ENCODE measurements at regions not wholly inside any gene's neighbourhood (a gene's known extent, or its start where the extent isn't known, plus 50 kb on each side); places are given as distances from the start of the nearest gene placed in this dataset.
A peak's percentile ranks its signal among the peaks of the same experiment; 100 is the strongest.

- Histone ChIP-seq H3K9me3 (no peaks in the 10 kb centered on the region), H3K36me3 (no peaks in the 10 kb centered on the region), H3K27me3 (replicated peaks; ENCODE audit: insufficient read depth) (no peaks in the 10 kb centered on the region), H3K4me3 (no peak overlapping the region), H3K4me1 (ENCODE audit: control insufficient read depth in 1 of 2, low read depth in 2 of 2) (peaks cover 4 to 5% of the 10 kb centered on the region in 2 donors), H3K27ac (no peak overlapping the region)
- TF ChIP-seq, protein P1, sequence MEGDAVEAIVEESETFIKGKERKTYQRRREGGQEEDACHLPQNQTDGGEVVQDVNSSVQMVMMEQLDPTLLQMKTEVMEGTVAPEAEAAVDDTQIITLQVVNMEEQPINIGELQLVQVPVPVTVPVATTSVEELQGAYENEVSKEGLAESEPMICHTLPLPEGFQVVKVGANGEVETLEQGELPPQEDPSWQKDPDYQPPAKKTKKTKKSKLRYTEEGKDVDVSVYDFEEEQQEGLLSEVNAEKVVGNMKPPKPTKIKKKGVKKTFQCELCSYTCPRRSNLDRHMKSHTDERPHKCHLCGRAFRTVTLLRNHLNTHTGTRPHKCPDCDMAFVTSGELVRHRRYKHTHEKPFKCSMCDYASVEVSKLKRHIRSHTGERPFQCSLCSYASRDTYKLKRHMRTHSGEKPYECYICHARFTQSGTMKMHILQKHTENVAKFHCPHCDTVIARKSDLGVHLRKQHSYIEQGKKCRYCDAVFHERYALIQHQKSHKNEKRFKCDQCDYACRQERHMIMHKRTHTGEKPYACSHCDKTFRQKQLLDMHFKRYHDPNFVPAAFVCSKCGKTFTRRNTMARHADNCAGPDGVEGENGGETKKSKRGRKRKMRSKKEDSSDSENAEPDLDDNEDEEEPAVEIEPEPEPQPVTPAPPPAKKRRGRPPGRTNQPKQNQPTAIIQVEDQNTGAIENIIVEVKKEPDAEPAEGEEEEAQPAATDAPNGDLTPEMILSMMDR (IDR thresholded peaks at IDR 0.05): no peak
- DNase-seq (ENCODE audit: low spot score) (no peak), ATAC-seq (ENCODE audit: insufficient number of reproducible peaks, low FRiP score, low read depth) (no peak)
These were observed 143.3 kb downstream of the SEC61B start for GRCh38 chr9:99365233-99365980.

- Histone ChIP-seq H3K4me3 (no peak overlapping the region), H3K27me3 (replicated peaks; ENCODE audit: insufficient read depth) (no peaks in the 10 kb centered on the region), H3K36me3 (no peaks in the 10 kb centered on the region), H3K27ac (no peak overlapping the region), H3K4me1 (ENCODE audit: control insufficient read depth in 1 of 2, low read depth in 2 of 2) (peaks cover 4 to 5% of the 10 kb centered on the region in 2 donors), H3K9me3 (no peaks in the 10 kb centered on the region)
- TF ChIP-seq, protein P1 (IDR thresholded peaks at IDR 0.05): no peak
- no peak for ATAC-seq (ENCODE audit: insufficient number of reproducible peaks, low FRiP score, low read depth)
- no peak for DNase-seq (ENCODE audit: low spot score)
These were observed 144.1 kb downstream of the SEC61B start for GRCh38 chr9:99366183-99366582.

DNA sequence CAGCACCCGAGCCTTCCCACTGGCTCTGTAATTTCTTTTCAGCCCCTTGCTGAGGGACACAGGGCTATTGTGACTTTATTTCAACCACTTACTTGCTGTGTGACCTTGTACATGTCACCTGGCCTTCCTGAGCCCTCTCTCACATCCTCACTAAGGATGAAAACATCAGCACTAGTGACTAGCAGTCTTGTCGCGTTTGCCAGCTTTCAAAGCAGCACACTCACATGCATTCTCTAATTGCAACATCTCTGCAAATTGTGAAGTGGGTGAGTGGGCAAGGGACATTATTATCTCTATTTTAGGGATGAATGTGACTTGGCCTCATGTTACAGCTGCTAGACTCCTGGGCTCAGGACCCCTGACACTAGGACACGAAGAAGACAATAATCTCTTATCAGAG, 144.5 kb downstream of the SEC61B start:
- Histone ChIP-seq H3K36me3 (no peaks in the 10 kb centered on the region), H3K27ac (no peak overlapping the region)
- no peak for DNase-seq (ENCODE audit: low spot score)

DNA sequence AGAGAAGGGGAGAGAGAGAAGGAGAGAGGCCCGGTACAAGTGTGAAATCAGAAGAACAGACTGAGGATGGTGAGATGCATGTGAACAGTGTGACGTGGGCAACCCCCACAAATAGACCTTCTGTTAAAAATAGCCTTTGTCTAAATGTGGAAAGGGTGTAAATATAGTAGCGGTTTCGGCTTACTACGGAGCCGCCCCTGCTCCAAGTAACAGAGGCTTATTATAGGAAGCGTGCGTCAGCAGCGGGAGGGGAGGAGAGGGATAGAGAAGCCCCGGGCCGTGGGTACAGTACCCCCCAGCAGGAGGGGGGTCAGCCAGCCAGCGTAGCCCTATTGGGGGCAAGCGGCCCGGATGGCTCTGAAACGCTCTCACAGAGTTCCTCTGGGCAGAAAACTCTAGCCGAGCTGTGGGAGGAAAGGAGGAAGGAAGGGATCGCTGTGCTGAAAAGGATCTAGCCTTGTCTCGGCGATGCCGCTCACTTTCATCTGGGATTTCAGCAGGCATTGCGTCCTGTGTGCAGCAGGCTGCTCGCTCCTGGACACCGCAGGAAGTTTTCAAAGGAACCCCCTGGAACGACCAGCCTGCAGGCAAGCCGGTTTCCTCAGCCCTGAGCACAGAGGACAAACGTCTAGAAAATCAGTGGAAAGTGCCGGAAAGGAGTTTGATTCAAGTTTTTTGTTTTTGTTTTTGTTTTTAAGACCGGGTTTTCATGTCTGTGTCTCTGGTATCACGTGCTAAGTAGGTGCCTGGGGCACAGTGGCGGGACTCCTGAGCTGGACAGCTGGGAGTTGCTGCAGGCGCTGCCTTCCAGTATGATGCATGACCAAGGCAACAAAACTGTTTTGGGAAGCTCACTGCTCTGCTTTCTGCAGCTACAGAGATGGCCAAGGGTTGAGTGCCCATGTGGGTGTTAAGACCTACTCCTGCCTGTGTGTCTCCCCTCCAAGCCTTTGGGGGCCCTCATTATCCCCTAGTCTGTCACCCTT, 146.6 kb downstream of the SEC61B start:
- peak; percentile 36 for DNase-seq (ENCODE audit: low spot score)
- Histone ChIP-seq H3K36me3 (no peaks in the 10 kb centered on the region), H3K27ac (peak overlapping the region; percentile 79 to 88), H3K4me3 (peak overlapping the region; percentile 65), H3K9me3 (no peaks in the 10 kb centered on the region), H3K4me1 (ENCODE audit: control insufficient read depth in 1 of 2, low read depth in 2 of 2) (peaks cover 4 to 5% of the 10 kb centered on the region in 2 donors), H3K27me3 (replicated peaks; ENCODE audit: insufficient read depth) (no peaks in the 10 kb centered on the region)
- TF ChIP-seq, protein P1 (IDR thresholded peaks at IDR 0.05): no peak
- peak; percentile 79 for ATAC-seq (ENCODE audit: insufficient number of reproducible peaks, low FRiP score, low read depth)

More for the DNA sequence above, 144.5 kb downstream of the SEC61B start:
- H3K27me3 ChIP-seq (replicated peaks; ENCODE audit: insufficient read depth): no peaks in the 10 kb centered on the region
- H3K9me3 ChIP-seq: no peaks in the 10 kb centered on the region
- no peak for ATAC-seq (ENCODE audit: insufficient number of reproducible peaks, low FRiP score, low read depth)
- TF ChIP-seq, protein P1 (IDR thresholded peaks at IDR 0.05): no peak
- H3K4me3 ChIP-seq: no peak overlapping the region
- H3K4me1 ChIP-seq (ENCODE audit: control insufficient read depth in 1 of 2, low read depth in 2 of 2): peaks cover 4 to 5% of the 10 kb centered on the region in 2 donors

DNA sequence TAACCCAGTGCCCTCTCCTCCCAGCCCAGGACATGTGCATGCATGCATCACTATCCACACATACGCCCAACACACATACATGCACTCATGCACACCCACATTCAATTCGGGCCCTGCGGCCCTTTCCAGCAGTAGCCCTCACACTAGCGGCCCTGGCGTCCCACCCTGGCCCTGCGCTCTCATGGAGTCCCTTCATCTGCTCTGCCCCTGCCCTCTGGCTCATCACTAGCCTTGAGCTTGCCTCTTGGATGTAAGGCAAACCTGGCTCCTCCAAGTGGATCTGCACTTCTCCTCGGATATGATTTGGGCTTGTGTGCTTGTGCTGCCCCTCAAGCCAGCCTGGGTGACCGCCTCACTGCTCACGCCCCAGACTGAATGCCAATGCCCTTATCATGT, 147.2 kb downstream of the SEC61B start:
- H3K4me3 ChIP-seq: no peak overlapping the region
- no peaks in the 10 kb centered on the region for H3K27me3 ChIP-seq (replicated peaks; ENCODE audit: insufficient read depth)
- peaks cover 4 to 5% of the 10 kb centered on the region in 2 donors for H3K4me1 ChIP-seq (ENCODE audit: control insufficient read depth in 1 of 2, low read depth in 2 of 2)
- no peak for DNase-seq (ENCODE audit: low spot score)
- no peaks in the 10 kb centered on the region for H3K9me3 ChIP-seq
- TF ChIP-seq, protein P1 (IDR thresholded peaks at IDR 0.05): no peak
- ATAC-seq (ENCODE audit: insufficient number of reproducible peaks, low FRiP score, low read depth): no peak
- H3K36me3 ChIP-seq: no peaks in the 10 kb centered on the region
- H3K27ac ChIP-seq: peak overlapping the region in 1 of 2 donors; percentile 79
